ENCODE measurements at regions not wholly inside any gene's neighbourhood (a gene's known extent, or its start where the extent isn't known, plus 50 kb on each side); places are given as distances from the start of the nearest gene placed in this dataset.

GRCh38 chr5:124935065-124935464, 188.6 kb upstream of the ZNF608 start:
- no peaks in the 10 kb centered on the region for H4K20me1 ChIP-seq (ENCODE audit: low read depth)
- H3K4me1 ChIP-seq, result peaks cover 7% of the 10 kb centered on the region
- H3F3A ChIP-seq (ENCODE audit: low read depth), result no peaks in the 10 kb centered on the region
- H3K4me3 Mint-ChIP-seq, result no peak overlapping the region
- H3K4me2 ChIP-seq, result no peak overlapping the region
- no peak overlapping the region for H3K4me3 ChIP-seq
- H3K4me1 Mint-ChIP-seq, result peaks cover 15% of the 10 kb centered on the region
- peaks cover 18% of the 10 kb centered on the region for H3K36me3 Mint-ChIP-seq
- no peaks in the 10 kb centered on the region for H3K79me2 ChIP-seq (ENCODE audit: low read depth)
- no peak overlapping the region for H2AFZ ChIP-seq (replicated peaks)
- no peaks in the 10 kb centered on the region for H3K36me3 ChIP-seq
- no peak overlapping the region for H3K27ac Mint-ChIP-seq
- H3K9me3 ChIP-seq (ENCODE audit: low read depth), result no peaks in the 10 kb centered on the region
- TF ChIP-seq CTCF (IDR thresholded peaks at IDR 0.05), result no peak
- no peak for TF ChIP-seq EZH2phosphoT487 (IDR thresholded peaks at IDR 0.05)
- TF ChIP-seq EZH2 (IDR thresholded peaks at IDR 0.05), result no peak
- DNase-seq (ENCODE audit: low spot score), result no peak
- H3K27me3 Mint-ChIP-seq (ENCODE audit: insufficient read depth, low read depth), result peaks cover 5% of the 10 kb centered on the region
- no peaks in the 10 kb centered on the region for H3K27me3 ChIP-seq
- no peak overlapping the region for H3K9ac ChIP-seq
- no peak overlapping the region for H3K27ac ChIP-seq
- peaks cover 24% of the 10 kb centered on the region for H3K9me3 Mint-ChIP-seq

DNA sequence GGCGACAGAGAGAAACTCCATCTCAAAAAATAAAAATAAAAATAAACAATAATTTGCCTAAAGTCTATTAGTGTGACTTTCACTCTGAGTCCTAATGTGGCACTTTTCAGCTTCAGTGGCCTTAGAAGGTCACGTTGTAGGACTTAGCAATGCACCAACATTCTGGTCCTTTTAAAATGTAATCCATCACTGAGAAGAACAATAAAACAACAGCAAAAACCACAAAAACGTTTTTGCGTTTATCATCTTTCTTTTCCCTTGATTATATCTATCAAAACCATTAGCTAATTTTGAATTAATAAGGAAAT, 190.1 kb upstream of the ZNF608 start:
- Histone ChIP-seq H4K20me1 (ENCODE audit: low read depth) (no peaks in the 10 kb centered on the region), H3K4me1 (peaks cover 7% of the 10 kb centered on the region), H3K27ac (no peak overlapping the region), H2AFZ (replicated peaks) (no peak overlapping the region), H3K79me2 (ENCODE audit: low read depth) (no peaks in the 10 kb centered on the region), H3K9ac (no peak overlapping the region), H3K36me3 (no peaks in the 10 kb centered on the region), H3K9me3 (ENCODE audit: low read depth) (no peaks in the 10 kb centered on the region), H3K4me2 (no peak overlapping the region), H3F3A (ENCODE audit: low read depth) (no peaks in the 10 kb centered on the region), H3K4me3 (no peak overlapping the region), H3K27me3 (no peaks in the 10 kb centered on the region)
- H3K9me3 Mint-ChIP-seq, result peaks cover 26% of the 10 kb centered on the region
- H3K4me1 Mint-ChIP-seq, result peaks cover 15% of the 10 kb centered on the region
- H3K27ac Mint-ChIP-seq, result no peak overlapping the region
- no peak overlapping the region for H3K4me3 Mint-ChIP-seq
- H3K36me3 Mint-ChIP-seq, result peaks cover 19% of the 10 kb centered on the region
- no peak for DNase-seq (ENCODE audit: low spot score)
- no peak for TF ChIP-seq CTCF (IDR thresholded peaks at IDR 0.05)
- TF ChIP-seq EZH2 (IDR thresholded peaks at IDR 0.05), result no peak
- TF ChIP-seq EZH2phosphoT487 (IDR thresholded peaks at IDR 0.05), result no peak
- peaks cover 6% of the 10 kb centered on the region for H3K27me3 Mint-ChIP-seq (ENCODE audit: insufficient read depth, low read depth)

- no peak overlapping the region for H3K27ac ChIP-seq
- H3K4me1 ChIP-seq, result peaks cover 7% of the 10 kb centered on the region
- no peaks in the 10 kb centered on the region for H3K27me3 ChIP-seq
- H3K79me2 ChIP-seq (ENCODE audit: low read depth), result no peaks in the 10 kb centered on the region
- no peak overlapping the region for H3K4me3 ChIP-seq
- H3K27ac Mint-ChIP-seq, result no peak overlapping the region
- TF ChIP-seq CTCF (IDR thresholded peaks at IDR 0.05) (no peak), EZH2phosphoT487 (IDR thresholded peaks at IDR 0.05) (no peak)
- peaks cover 10% of the 10 kb centered on the region for H3K4me1 Mint-ChIP-seq
- no peak overlapping the region for H2AFZ ChIP-seq (replicated peaks)
- H3K9me3 Mint-ChIP-seq, result peaks cover 22% of the 10 kb centered on the region
- no peak for DNase-seq (ENCODE audit: low spot score)
- no peaks in the 10 kb centered on the region for H3K9me3 ChIP-seq (ENCODE audit: low read depth)
- peaks cover 5% of the 10 kb centered on the region for H3K27me3 Mint-ChIP-seq (ENCODE audit: insufficient read depth, low read depth)
- H3K4me3 Mint-ChIP-seq, result no peak overlapping the region
- no peaks in the 10 kb centered on the region for H3F3A ChIP-seq (ENCODE audit: low read depth)
- no peak overlapping the region for H3K9ac ChIP-seq
- peaks cover 20% of the 10 kb centered on the region for H3K36me3 Mint-ChIP-seq
- no peak overlapping the region for H3K4me2 ChIP-seq
- H4K20me1 ChIP-seq (ENCODE audit: low read depth), result no peaks in the 10 kb centered on the region
- no peaks in the 10 kb centered on the region for H3K36me3 ChIP-seq
Observed at GRCh38 chr5:124941051-124942049, 194.9 kb upstream of the ZNF608 start.
